ENCODE measurements at regions not wholly inside any gene's neighbourhood (a gene's known extent, or its start where the extent isn't known, plus 50 kb on each side); places are given as distances from the start of the nearest gene placed in this dataset.

DNA sequence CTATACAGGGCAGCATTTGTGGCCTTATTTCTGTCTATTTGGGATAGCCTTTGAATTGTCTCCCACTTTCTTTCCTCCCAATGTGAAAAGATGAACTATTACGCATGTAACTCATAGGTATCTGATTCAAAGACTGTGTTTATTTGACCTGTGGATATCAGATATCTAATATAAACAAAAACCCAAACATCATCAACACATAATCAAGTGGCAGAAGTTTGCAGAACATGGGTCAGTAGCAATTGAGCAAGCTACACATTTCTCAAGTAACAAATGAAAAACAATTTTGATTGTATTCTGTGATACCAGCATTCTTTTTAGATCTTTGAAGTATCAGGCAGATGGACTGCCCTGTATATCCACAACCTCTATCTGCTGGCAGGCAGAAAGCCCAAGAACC, 490.5 kb upstream of the ADGRL2 start:
- DNase-seq (no peak), ATAC-seq (no peak)
- TF ChIP-seq, protein P1, sequence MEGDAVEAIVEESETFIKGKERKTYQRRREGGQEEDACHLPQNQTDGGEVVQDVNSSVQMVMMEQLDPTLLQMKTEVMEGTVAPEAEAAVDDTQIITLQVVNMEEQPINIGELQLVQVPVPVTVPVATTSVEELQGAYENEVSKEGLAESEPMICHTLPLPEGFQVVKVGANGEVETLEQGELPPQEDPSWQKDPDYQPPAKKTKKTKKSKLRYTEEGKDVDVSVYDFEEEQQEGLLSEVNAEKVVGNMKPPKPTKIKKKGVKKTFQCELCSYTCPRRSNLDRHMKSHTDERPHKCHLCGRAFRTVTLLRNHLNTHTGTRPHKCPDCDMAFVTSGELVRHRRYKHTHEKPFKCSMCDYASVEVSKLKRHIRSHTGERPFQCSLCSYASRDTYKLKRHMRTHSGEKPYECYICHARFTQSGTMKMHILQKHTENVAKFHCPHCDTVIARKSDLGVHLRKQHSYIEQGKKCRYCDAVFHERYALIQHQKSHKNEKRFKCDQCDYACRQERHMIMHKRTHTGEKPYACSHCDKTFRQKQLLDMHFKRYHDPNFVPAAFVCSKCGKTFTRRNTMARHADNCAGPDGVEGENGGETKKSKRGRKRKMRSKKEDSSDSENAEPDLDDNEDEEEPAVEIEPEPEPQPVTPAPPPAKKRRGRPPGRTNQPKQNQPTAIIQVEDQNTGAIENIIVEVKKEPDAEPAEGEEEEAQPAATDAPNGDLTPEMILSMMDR (IDR thresholded peaks at IDR 0.05) = no peak
- Histone ChIP-seq H3K9me3 (no peaks in the 10 kb centered on the region), H3K27ac (peak overlapping the region in 3 of 10 donors; percentile 3 to 49 (median 11)), H3K27me3 (no peaks in the 10 kb centered on the region), H3K36me3 (no peaks in the 10 kb centered on the region), H3K4me1 (peaks cover 0 to 25% (median 14%) of the 10 kb centered on the region in 9 donors), H3K4me3 (no peak overlapping the region)
- WGBS, 2 donors = 93 to 97% methylated on average over 1 of the region's 1 CpG
- intact Hi-C loops (cut with DNase I) = loop anchor here in 3 of 10 donors (5.0 to 10.0 kb wide), 3 partner anchors 95 to 165 kb away; no protein-coding TSS in a partner anchor

DNA sequence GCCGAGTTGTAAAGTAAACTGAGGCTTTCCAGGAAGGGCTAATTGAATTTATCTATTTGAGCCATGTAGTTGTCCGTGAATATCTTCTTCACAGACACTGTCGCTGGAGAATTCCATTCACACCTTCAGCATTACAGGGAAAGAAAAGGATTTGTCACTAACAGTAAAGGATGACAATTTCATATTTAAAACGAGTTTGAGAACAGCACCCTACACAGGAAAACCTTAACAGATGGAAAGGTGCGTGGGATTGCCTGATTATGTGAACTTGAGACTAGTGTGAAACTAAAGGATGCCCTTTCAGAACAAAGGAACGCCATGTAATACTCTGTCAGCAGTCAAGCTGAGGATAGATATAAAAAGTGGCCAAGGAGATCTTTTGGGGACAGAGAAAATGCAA, 492.5 kb upstream of the ADGRL2 start:
- 32 to 46% methylated on average over 6 of the region's 6 CpGs for WGBS, 2 donors
- H3K27ac ChIP-seq = peak overlapping the region in 3 of 10 donors; percentile 14 to 49 (median 32)
- H3K36me3 ChIP-seq = no peaks in the 10 kb centered on the region
- ATAC-seq (no peak), DNase-seq (no peak)
- TF ChIP-seq, protein P1 (IDR thresholded peaks at IDR 0.05) = no peak
- H3K27me3 ChIP-seq = no peaks in the 10 kb centered on the region
- intact Hi-C loops (cut with DNase I) = loop anchor here in 7 of 10 donors (5.0 to 10.0 kb wide), 7 partner anchors 104 to 497 kb away; partner anchors contain the start of gene ADGRL2 (in 4 of the 7)
- H3K9me3 ChIP-seq = no peaks in the 10 kb centered on the region
- peaks cover 0 to 5% (median 0%) of the 10 kb centered on the region in 9 donors for H3K4me1 ChIP-seq
- peak overlapping the region in 8 of 10 donors; percentile 1 to 64 (median 56) for H3K4me3 ChIP-seq

DNA sequence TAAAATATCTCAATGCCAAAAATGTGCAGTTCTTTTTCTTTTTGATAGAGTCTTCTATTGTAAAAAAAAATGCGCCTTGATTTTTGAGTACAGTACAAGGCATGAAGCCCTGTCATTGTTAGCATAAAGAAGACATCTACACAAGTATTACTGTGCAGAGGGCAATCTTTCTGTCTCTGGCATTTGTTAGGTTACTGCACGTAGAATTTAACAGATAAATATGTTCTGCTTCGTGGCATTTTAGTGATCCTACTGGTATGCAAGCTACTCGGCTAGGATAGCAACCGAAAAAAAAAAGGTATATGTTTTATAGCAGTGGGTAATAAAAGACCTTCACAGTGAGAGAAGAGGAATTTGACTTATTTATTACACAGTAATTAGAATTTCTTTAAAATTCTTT, 492.9 kb upstream of the ADGRL2 start:
- intact Hi-C loops (cut with DNase I) = loop anchor here in 7 of 10 donors (2.0 to 10.0 kb wide), 8 partner anchors 105 to 497 kb away; partner anchors contain the start of gene ADGRL2 (in 6 of the 7)
- Histone ChIP-seq H3K27me3 (no peaks in the 10 kb centered on the region), H3K4me3 (peak overlapping the region in 8 of 10 donors; percentile 6 to 64 (median 56)), H3K27ac (peak overlapping the region in 3 of 10 donors; percentile 14 to 49 (median 32)), H3K36me3 (no peaks in the 10 kb centered on the region), H3K9me3 (no peaks in the 10 kb centered on the region), H3K4me1 (peaks cover 0 to under 1% (median 0%) of the 10 kb centered on the region in 9 donors)
- TF ChIP-seq, protein P1 (IDR thresholded peaks at IDR 0.05) = no peak
- DNase-seq = no peak
- ATAC-seq = no peak
- WGBS, 2 donors = 46 to 57% methylated on average over 5 of the region's 5 CpGs

DNA sequence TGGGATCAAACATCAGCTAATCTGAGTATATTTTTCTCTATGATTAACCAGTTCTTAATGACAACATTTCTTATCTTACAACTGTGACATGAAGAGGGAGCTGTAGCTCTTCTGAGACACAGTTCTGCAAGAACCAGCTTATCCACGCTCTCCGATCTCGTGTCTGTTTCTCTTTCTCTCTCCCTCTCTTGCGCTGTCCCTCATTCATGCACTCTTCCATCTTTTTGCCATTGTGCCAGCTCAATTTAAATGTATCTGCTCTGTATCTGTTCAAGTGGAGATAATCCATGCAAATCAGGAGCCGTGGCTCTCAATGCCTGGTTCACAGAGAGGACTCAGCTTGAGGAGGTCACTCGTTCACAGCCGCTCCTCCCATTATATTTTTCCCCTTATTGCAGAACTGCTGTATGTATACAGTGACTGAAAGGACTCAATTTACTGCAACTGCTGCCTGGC, 494.7 kb upstream of the ADGRL2 start:
- H3K4me1 ChIP-seq = no peaks in the 10 kb centered on the region
- intact Hi-C loops (cut with DNase I) = loop anchor here in 7 of 10 donors (2.0 to 10.0 kb wide), 8 partner anchors 106 to 499 kb away; partner anchors contain the start of gene ADGRL2 (in 6 of the 7)
- TF ChIP-seq, protein P1 (IDR thresholded peaks at IDR 0.05) = peak in 8 of 9 donors; percentile 32 to 76 (median 56)
- DNase-seq = peak in 1 of 2 donors; percentile 24
- H3K36me3 ChIP-seq = no peaks in the 10 kb centered on the region
- WGBS, 2 donors = 0% methylated on average over 7 of the region's 7 CpGs
- peak overlapping the region in 6 of 10 donors; percentile 13 to 55 (median 18) for H3K27ac ChIP-seq
- no peaks in the 10 kb centered on the region for H3K9me3 ChIP-seq
- ATAC-seq = peak; percentile 84 to 94 (median 91)
- no peaks in the 10 kb centered on the region for H3K27me3 ChIP-seq
- peak overlapping the region; percentile 26 to 64 (median 55) for H3K4me3 ChIP-seq
